A673 (cell line): ENCODE measurements at regions not wholly inside any gene's neighbourhood (a gene's known extent, or its start where the extent isn't known, plus 50 kb on each side); places are given as distances from the start of the nearest gene placed in this dataset.

Experiments used
- BruUV-seq: library from RNA; stranded (reverse); fragments of 400-500 nt; replicated peaks from 2 replicates; lab custom pipeline; 2021; lab: Mats Ljungman, UMichigan
- CTCF ChIA-PET: fragments of 300-600 bp; sonication (Branson Sonifier 250); formaldehyde crosslinking; loops from one replicate; lab custom pipeline; 2022; ENCODE audit warnings: antibody characterized with exemption; lab: Charles Lee
- POLR2A ChIA-PET: fragments of 300-600 bp; sonication (Branson Sonifier 250); formaldehyde crosslinking; loops from one replicate; lab custom pipeline; 2022; ENCODE audit warnings: antibody characterized with exemption; ENCODE audit not compliant: low non-redundant PET; lab: Charles Lee
- DNase-seq: peaks from one replicate; pipeline ENCODE4 v3.0.0-alpha.2; 2015; ENCODE audit warnings: low spot score
- H3K27ac ChIP-seq: fragments of 200-600 bp; sonication (generic); 2 replicates; pipeline ENCODE4 v1.5.1; 2016; ENCODE audit warnings: mixed run types, low read depth, mild to moderate bottlenecking, mixed read lengths, antibody characterized with exemption, low read length; ENCODE audit not compliant: poor library complexity, severe bottlenecking
- H3K27me3 ChIP-seq: fragments of 200-600 bp; sonication (generic); replicated peaks from 2 replicates; pipeline ENCODE4 v1.6.1; 2017; ENCODE audit warnings: mixed run types, low read depth, mild to moderate bottlenecking, mixed read lengths, antibody characterized with exemption, low read length; ENCODE audit not compliant: insufficient read depth, poor library complexity
- H3K36me3 ChIP-seq: fragments of 200-600 bp; sonication (generic); 2 replicates; pipeline ENCODE4 v1.6.1; 2016; ENCODE audit warnings: mixed run types, mild to moderate bottlenecking, mixed read lengths, antibody characterized with exemption, low read length; ENCODE audit not compliant: insufficient read depth, poor library complexity, severe bottlenecking
- H3K4me1 ChIP-seq: fragments of 200-600 bp; sonication (generic); 2 replicates; pipeline ENCODE4 v1.6.1; 2017; ENCODE audit warnings: mixed run types, mild to moderate bottlenecking, mixed read lengths, antibody characterized with exemption, low read length; ENCODE audit not compliant: insufficient read depth, poor library complexity, severe bottlenecking
- H3K4me3 ChIP-seq: fragments of 200-600 bp; sonication (generic); 2 replicates; pipeline ENCODE4 v1.5.1; 2016; ENCODE audit warnings: low read depth, mixed run types, mild to moderate bottlenecking, mixed read lengths, low read length; ENCODE audit not compliant: poor library complexity, severe bottlenecking
- H3K9me3 ChIP-seq: fragments of 200-600 bp; sonication (generic); 2 replicates; pipeline ENCODE4 v1.6.1; 2016; ENCODE audit warnings: mixed run types, low read depth, mild to moderate bottlenecking, mixed read lengths, antibody characterized with exemption, low read length; ENCODE audit not compliant: poor library complexity, severe bottlenecking
- EZH2 ChIP-seq: fragments of 200-600 bp; sonication (generic); IDR thresholded peaks from 2 replicates; pipeline ENCODE4 v1.6.1; 2017; ENCODE audit warnings: borderline replicate concordance, low read depth, mild to moderate bottlenecking, mixed read lengths, antibody characterized with exemption, low read length; ENCODE audit not compliant: poor library complexity, severe bottlenecking
- intact Hi-C: fragments of 100-400 bp; cut with micrococcal nuclease; formaldehyde crosslinking; loops from one replicate; pipeline ENCODE4 v1.10.0; 2022; ENCODE audit not compliant: unreplicated experiment
- TF ChIP-seq, protein P1 (sequence below): fragments of 300-800, 200-600 bp; sonication (generic); conservative IDR thresholded peaks from 2 replicates; pipeline ENCODE4 v1.5.1; 2017; ENCODE audit warnings: low read depth, mild to moderate bottlenecking, antibody characterized with exemption, low read length, moderate library complexity, mixed read lengths

DNA sequence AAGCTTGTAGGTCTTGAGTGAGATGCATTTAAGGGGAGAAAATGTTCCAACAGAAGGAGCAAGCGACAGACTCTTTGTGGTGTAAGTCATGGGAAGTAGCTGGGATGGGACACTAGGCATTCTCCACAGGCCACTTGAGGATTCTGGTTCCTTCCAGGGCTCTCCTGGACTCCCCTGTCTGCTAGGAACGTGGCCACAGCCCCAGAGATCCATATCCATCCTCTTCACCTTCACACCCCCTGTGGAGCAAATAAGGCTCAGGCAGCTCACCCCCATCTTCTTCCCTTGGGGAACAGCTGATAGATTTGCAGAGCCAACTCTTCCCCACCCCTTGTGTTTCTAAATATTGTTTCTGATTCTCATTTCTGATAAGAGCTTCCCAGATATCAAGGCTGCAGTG, 482.6 kb upstream of the MKI67 start:
- Histone ChIP-seq H3K9me3 (no peaks in the 10 kb centered on the region), H3K4me1 (no peaks in the 10 kb centered on the region), H3K36me3 (no peaks in the 10 kb centered on the region), H3K4me3 (no peak overlapping the region), H3K27ac (no peak overlapping the region), H3K27me3 (no peaks in the 10 kb centered on the region)
- ChIA-PET POLR2A (no interaction called here), CTCF (no interaction called here)
- DNase-seq, result no peak
- no TSS peak for BruUV-seq
- intact Hi-C loops, result no loop called here
- TF ChIP-seq EZH2, result no peak
- TF ChIP-seq, protein P1, sequence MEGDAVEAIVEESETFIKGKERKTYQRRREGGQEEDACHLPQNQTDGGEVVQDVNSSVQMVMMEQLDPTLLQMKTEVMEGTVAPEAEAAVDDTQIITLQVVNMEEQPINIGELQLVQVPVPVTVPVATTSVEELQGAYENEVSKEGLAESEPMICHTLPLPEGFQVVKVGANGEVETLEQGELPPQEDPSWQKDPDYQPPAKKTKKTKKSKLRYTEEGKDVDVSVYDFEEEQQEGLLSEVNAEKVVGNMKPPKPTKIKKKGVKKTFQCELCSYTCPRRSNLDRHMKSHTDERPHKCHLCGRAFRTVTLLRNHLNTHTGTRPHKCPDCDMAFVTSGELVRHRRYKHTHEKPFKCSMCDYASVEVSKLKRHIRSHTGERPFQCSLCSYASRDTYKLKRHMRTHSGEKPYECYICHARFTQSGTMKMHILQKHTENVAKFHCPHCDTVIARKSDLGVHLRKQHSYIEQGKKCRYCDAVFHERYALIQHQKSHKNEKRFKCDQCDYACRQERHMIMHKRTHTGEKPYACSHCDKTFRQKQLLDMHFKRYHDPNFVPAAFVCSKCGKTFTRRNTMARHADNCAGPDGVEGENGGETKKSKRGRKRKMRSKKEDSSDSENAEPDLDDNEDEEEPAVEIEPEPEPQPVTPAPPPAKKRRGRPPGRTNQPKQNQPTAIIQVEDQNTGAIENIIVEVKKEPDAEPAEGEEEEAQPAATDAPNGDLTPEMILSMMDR, result no peak

DNA sequence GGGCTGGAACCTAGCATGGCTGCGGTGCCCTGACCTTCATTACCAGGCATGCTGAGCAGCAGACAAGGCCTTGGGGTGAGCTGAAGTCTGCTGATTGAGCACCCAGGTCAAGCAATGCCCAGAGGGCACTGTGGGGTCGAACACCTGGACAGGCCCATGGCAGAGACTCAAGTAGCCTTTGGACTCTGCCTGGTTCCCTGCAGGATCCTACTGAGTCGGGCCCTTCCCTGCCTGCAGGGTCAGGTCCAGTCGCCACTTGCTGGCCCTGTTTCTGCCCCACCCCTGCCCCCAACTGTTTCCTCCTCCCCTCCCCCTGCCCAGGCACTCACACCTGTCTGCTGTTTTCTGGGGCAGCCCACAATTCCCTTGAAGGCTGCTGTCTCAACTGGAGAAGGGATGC, 483.2 kb upstream of the MKI67 start:
- no TSS peak for BruUV-seq
- no peak overlapping the region for H3K27ac ChIP-seq
- intact Hi-C loops, result no loop called here
- CTCF ChIA-PET, result no interaction called here
- POLR2A ChIA-PET, result no interaction called here
- H3K27me3 ChIP-seq, result no peaks in the 10 kb centered on the region
- H3K36me3 ChIP-seq, result no peaks in the 10 kb centered on the region
- no peak overlapping the region for H3K4me3 ChIP-seq
- TF ChIP-seq, protein P1, result no peak
- no peak for TF ChIP-seq EZH2
- H3K9me3 ChIP-seq, result no peaks in the 10 kb centered on the region
- no peak for DNase-seq
- no peaks in the 10 kb centered on the region for H3K4me1 ChIP-seq

DNA sequence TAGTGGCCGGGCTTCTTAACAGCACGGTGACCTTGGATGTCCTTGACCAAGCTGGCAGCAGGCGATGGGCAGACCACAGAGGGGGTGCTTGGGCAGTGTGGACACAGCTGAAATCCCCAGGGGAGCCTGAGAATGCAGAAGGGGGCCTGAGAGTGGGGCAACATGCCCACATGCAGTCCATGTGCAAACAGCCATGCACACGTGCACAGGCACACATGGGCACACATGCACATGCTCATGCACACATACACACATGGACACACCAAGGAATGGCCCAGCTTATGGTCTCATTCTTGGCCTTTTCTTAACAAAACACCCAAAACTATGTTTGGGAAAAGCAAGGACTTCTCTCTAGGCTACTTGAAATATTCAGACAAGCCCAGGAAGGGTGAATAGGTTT, 483.9 kb upstream of the MKI67 start:
- Histone ChIP-seq H3K4me1 (no peaks in the 10 kb centered on the region), H3K36me3 (no peaks in the 10 kb centered on the region), H3K4me3 (no peak overlapping the region), H3K27ac (no peak overlapping the region), H3K9me3 (no peaks in the 10 kb centered on the region), H3K27me3 (no peaks in the 10 kb centered on the region)
- no peak for DNase-seq
- TF ChIP-seq EZH2, result no peak
- TF ChIP-seq, protein P1, result no peak
- no TSS peak for BruUV-seq
- CTCF ChIA-PET, result no interaction called here
- POLR2A ChIA-PET, result no interaction called here
- intact Hi-C loops, result no loop called here
